ENCODE measurements at regions not wholly inside any gene's neighbourhood (a gene's known extent, or its start where the extent isn't known, plus 50 kb on each side); places are given as distances from the start of the nearest gene placed in this dataset.

DNA sequence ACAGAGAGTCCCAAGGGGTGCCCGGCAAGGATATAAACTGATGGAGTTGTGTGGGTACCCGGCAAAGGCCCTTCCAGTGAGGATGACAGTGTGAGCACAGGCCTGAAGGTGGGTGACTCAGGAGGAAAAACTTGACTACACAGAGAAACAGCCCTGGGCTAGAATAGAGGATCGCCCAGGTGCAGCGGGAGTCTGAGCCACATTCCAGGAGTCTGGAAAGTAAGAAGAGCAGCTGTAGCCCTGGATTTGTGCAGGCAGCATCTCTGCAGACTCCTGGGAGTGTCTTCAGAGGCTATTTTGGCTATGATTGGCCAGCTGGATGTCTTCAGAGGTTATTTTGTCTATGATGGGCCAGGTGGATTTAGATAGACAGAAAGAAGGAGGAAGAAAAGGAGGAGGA lies 367.6 kb upstream of the MKI67 start:
- peaks cover 6% of the 10 kb centered on the region for H3K36me3 Mint-ChIP-seq (ENCODE audit: unreplicated experiment)
- peaks cover 16% of the 10 kb centered on the region for H3K4me1 Mint-ChIP-seq (ENCODE audit: low read depth, unreplicated experiment)
- H3K27me3 Mint-ChIP-seq (ENCODE audit: unreplicated experiment) = peaks cover 10% of the 10 kb centered on the region
- H3K27ac Mint-ChIP-seq (ENCODE audit: unreplicated experiment) = no peak overlapping the region
- H3K9me3 Mint-ChIP-seq (ENCODE audit: unreplicated experiment) = peaks cover 15% of the 10 kb centered on the region
- TF ChIP-seq, protein P1, sequence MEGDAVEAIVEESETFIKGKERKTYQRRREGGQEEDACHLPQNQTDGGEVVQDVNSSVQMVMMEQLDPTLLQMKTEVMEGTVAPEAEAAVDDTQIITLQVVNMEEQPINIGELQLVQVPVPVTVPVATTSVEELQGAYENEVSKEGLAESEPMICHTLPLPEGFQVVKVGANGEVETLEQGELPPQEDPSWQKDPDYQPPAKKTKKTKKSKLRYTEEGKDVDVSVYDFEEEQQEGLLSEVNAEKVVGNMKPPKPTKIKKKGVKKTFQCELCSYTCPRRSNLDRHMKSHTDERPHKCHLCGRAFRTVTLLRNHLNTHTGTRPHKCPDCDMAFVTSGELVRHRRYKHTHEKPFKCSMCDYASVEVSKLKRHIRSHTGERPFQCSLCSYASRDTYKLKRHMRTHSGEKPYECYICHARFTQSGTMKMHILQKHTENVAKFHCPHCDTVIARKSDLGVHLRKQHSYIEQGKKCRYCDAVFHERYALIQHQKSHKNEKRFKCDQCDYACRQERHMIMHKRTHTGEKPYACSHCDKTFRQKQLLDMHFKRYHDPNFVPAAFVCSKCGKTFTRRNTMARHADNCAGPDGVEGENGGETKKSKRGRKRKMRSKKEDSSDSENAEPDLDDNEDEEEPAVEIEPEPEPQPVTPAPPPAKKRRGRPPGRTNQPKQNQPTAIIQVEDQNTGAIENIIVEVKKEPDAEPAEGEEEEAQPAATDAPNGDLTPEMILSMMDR (IDR thresholded peaks at IDR 0.05; ENCODE audit: partially characterized antibody, unreplicated experiment) = no peak
- H3K4me3 Mint-ChIP-seq (ENCODE audit: unreplicated experiment) = no peak overlapping the region
- no peak for DNase-seq

DNA sequence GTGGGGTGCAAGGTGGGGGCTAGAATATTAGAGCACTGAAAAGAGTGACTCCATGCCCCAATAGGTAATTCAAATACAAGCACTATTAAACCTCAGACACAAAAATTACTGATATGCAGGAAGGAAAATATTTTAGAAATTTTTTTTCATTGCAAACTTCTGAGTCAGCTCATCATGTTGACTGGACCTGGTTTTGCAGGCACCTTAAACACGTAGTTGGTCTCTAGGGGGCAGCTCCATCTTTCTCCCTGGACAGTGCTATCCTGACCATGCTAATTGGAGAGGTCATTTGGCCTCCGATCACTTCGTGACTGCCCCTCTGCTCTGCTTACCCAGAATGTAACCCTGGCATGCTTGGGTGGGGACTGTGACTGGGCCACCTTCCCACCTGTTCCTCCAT lies 368.4 kb upstream of the MKI67 start:
- peaks cover 15% of the 10 kb centered on the region for H3K9me3 Mint-ChIP-seq (ENCODE audit: unreplicated experiment)
- H3K27ac Mint-ChIP-seq (ENCODE audit: unreplicated experiment) = no peak overlapping the region
- TF ChIP-seq, protein P1 (IDR thresholded peaks at IDR 0.05; ENCODE audit: partially characterized antibody, unreplicated experiment) = no peak
- no peak for DNase-seq
- H3K4me3 Mint-ChIP-seq (ENCODE audit: unreplicated experiment) = no peak overlapping the region
- peaks cover 13% of the 10 kb centered on the region for H3K4me1 Mint-ChIP-seq (ENCODE audit: low read depth, unreplicated experiment)
- peaks cover 6% of the 10 kb centered on the region for H3K36me3 Mint-ChIP-seq (ENCODE audit: unreplicated experiment)
- H3K27me3 Mint-ChIP-seq (ENCODE audit: unreplicated experiment) = peaks cover 8% of the 10 kb centered on the region

DNA sequence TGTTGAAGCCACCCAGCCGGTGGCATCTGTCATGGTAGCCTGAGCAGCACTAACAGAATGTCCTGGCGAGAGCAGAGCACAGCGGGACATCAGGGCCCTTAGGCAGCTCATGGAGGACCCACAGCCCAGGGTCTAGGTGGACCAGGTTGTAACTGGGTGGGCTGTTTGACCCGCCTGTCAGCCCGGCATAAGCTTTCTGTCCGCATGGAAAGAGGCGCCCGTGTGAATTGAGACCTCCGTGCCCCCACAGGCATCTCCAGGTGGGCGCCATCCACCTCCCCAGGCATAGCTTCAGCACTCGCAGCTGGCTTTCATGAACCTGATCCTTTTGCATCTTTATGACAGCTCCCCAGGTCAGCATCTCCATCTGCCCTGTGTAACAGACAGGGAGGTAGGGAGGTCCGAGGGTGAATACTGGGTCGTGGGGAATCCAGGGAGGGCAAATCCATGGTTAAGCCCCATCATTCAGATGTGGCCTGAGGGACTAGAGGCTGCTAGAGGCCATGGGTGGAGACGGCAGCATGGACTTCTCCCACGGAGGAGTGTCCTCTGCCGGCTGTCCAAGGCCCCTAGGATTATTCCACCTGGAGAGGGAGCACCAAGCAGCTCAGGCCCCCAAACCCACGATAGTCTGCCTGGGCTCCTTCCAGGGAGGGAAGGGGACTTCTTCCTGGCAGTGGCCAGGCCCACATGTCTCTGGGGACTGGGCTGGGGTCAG lies 371.6 kb upstream of the MKI67 start:
- TF ChIP-seq, protein P1 (IDR thresholded peaks at IDR 0.05; ENCODE audit: partially characterized antibody, unreplicated experiment) = no peak
- H3K36me3 Mint-ChIP-seq (ENCODE audit: unreplicated experiment) = peaks cover 6% of the 10 kb centered on the region
- no peak overlapping the region for H3K4me3 Mint-ChIP-seq (ENCODE audit: unreplicated experiment)
- no peak for DNase-seq
- peaks cover 6% of the 10 kb centered on the region for H3K4me1 Mint-ChIP-seq (ENCODE audit: low read depth, unreplicated experiment)
- H3K27ac Mint-ChIP-seq (ENCODE audit: unreplicated experiment) = no peak overlapping the region
- H3K9me3 Mint-ChIP-seq (ENCODE audit: unreplicated experiment) = peaks cover 9% of the 10 kb centered on the region
- H3K27me3 Mint-ChIP-seq (ENCODE audit: unreplicated experiment) = no peaks in the 10 kb centered on the region

- Mint-ChIP-seq H3K4me1 (ENCODE audit: low read depth, unreplicated experiment) (peaks cover 6% of the 10 kb centered on the region), H3K4me3 (ENCODE audit: unreplicated experiment) (no peak overlapping the region)
These were observed 372.1 kb upstream of the MKI67 start for GRCh38 chr10:128498378-128498730.

DNA sequence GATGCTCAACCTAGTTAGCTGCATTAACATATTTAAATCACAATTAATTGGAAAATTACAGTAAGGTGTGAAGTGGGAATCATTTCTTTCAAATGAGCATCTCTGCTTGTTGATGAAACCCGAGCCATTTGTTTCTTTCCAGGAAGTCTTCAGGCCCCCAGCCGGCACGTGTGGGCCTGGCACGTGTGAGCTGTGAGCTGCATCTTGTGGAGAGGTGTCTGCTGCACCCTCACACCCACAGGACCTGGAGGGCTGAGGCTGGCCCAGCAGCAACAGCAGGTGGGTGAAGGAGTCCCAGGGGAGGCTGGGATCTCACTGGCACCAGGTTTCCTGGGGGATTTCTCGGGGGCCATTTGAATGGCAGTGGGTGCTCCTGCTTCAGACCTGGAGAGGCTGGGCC lies 372.5 kb upstream of the MKI67 start:
- Mint-ChIP-seq H3K27me3 (ENCODE audit: unreplicated experiment) (no peaks in the 10 kb centered on the region), H3K9me3 (ENCODE audit: unreplicated experiment) (peaks cover 9% of the 10 kb centered on the region), H3K36me3 (ENCODE audit: unreplicated experiment) (peaks cover 6% of the 10 kb centered on the region), H3K4me3 (ENCODE audit: unreplicated experiment) (no peak overlapping the region), H3K27ac (ENCODE audit: unreplicated experiment) (no peak overlapping the region), H3K4me1 (ENCODE audit: low read depth, unreplicated experiment) (peaks cover 6% of the 10 kb centered on the region)
- no peak for DNase-seq
- TF ChIP-seq, protein P1 (IDR thresholded peaks at IDR 0.05; ENCODE audit: partially characterized antibody, unreplicated experiment) = no peak

More at GRCh38 chr10:128498378-128498730, 372.1 kb upstream of the MKI67 start:
- peaks cover 6% of the 10 kb centered on the region for H3K36me3 Mint-ChIP-seq (ENCODE audit: unreplicated experiment)
- no peak overlapping the region for H3K27ac Mint-ChIP-seq (ENCODE audit: unreplicated experiment)
- H3K27me3 Mint-ChIP-seq (ENCODE audit: unreplicated experiment) = no peaks in the 10 kb centered on the region
- H3K9me3 Mint-ChIP-seq (ENCODE audit: unreplicated experiment) = peaks cover 9% of the 10 kb centered on the region
- DNase-seq = no peak
- TF ChIP-seq, protein P1 (IDR thresholded peaks at IDR 0.05; ENCODE audit: partially characterized antibody, unreplicated experiment) = no peak
